OCI-LY3 (cell line): ENCODE measurements at regions not wholly inside any gene's neighbourhood (a gene's known extent, or its start where the extent isn't known, plus 50 kb on each side); places are given as distances from the start of the nearest gene placed in this dataset.

ENCODE experiments used
- EZH2phosphoT487 ChIP-seq: fragments of 200-600 bp; shearing (Covaris generic); IDR thresholded peaks from 2 replicates; pipeline ENCODE4 v1.6.1; 2018; ENCODE audit warnings: antibody characterized with exemption, mixed run types, low read depth
- TF ChIP-seq, protein P1 (sequence below): fragments of 200-600, 300-600 bp; sonication (generic); IDR thresholded peaks from 2 replicates; pipeline ENCODE4 v1.5.1; 2014; ENCODE audit warnings: antibody characterized with exemption, low read length, low read depth

DNA sequence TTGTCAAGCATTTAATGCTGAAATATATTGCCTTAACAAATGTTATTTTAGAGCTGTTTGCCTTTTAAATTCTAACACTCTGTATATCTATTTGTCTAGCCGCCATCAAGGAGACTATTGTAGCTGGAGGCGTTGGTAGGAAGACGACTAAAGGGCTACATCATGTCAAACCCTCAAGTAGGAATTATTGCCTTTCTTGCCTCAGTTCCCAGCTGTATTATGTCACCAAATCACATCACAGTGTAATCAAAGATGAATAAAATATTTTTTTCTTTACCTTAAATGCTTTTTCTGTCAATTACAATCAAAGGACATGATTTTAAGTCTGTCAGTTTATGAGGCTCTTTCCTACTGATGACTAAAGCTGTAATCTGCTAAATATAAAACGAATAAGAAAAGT is 233.1 kb downstream of the ZIC4 start:
- TF ChIP-seq, protein P1, sequence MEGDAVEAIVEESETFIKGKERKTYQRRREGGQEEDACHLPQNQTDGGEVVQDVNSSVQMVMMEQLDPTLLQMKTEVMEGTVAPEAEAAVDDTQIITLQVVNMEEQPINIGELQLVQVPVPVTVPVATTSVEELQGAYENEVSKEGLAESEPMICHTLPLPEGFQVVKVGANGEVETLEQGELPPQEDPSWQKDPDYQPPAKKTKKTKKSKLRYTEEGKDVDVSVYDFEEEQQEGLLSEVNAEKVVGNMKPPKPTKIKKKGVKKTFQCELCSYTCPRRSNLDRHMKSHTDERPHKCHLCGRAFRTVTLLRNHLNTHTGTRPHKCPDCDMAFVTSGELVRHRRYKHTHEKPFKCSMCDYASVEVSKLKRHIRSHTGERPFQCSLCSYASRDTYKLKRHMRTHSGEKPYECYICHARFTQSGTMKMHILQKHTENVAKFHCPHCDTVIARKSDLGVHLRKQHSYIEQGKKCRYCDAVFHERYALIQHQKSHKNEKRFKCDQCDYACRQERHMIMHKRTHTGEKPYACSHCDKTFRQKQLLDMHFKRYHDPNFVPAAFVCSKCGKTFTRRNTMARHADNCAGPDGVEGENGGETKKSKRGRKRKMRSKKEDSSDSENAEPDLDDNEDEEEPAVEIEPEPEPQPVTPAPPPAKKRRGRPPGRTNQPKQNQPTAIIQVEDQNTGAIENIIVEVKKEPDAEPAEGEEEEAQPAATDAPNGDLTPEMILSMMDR, result no peak
- no peak for TF ChIP-seq EZH2phosphoT487
